Naive thymus-derived CD4-positive, alpha-beta T cell (primary cell): ENCODE measurements at regions not wholly inside any gene's neighbourhood (a gene's known extent, or its start where the extent isn't known, plus 50 kb on each side); places are given as distances from the start of the nearest gene placed in this dataset.

Experiments
- ATAC-seq: fragments of 150-1000 bp; cut with Tn5 transposase; 2 replicates; pipeline ENCODE4 v1.10.0; 2021; ENCODE audit warnings: mild to moderate bottlenecking, moderate library complexity
- CTCF ChIA-PET: fragments of 350-600 bp; sonication (Branson Sonifier 250); formaldehyde crosslinking; loops from one replicate; lab custom pipeline; 2021; ENCODE audit warnings: antibody characterized with exemption; lab: Charles Lee
- POLR2A ChIA-PET: fragments of 350-600 bp; sonication (Branson Sonifier 250); formaldehyde crosslinking; loops from one replicate; lab custom pipeline; 2021; ENCODE audit warnings: antibody characterized with exemption, inconsistent platforms; lab: Charles Lee
- DNase-seq, 9 donors: peaks; one replicate each; pipeline versions ENCODE4 v3.0.0 to v3.0.0-alpha.2; 2020 to 2022; ENCODE audit warnings: mixed read lengths in 1 of 9
- H3K27ac ChIP-seq: one replicate; pipeline ENCODE4 v1.7.0; 2013; ENCODE audit warnings: mild to moderate bottlenecking, low read depth, low read length, moderate library complexity
- H3K27me3 ChIP-seq, 2 donors: one replicate each; pipeline ENCODE4 v1.7.0; 2013; ENCODE audit warnings: low read length in 2 of 2, mild to moderate bottlenecking in 2 of 2, moderate library complexity in 2 of 2; ENCODE audit not compliant: control insufficient read depth in 2 of 2, insufficient read depth in 2 of 2
- H3K36me3 ChIP-seq, 3 experiments: 1 replicate in 2 of 3; 2 replicates in 1 of 3; pipeline ENCODE4 v1.7.0; 2013; ENCODE audit warnings: low read length in 3 of 3, mild to moderate bottlenecking in 3 of 3, moderate library complexity in 1 of 3; ENCODE audit not compliant: insufficient read depth in 3 of 3, control insufficient read depth in 2 of 3
- H3K4me1 ChIP-seq, 2 donors: one replicate each; pipeline ENCODE4 v1.7.0; 2013; ENCODE audit warnings: low read length in 2 of 2, mild to moderate bottlenecking in 2 of 2, moderate library complexity in 1 of 2; ENCODE audit not compliant: control insufficient read depth in 2 of 2, insufficient read depth in 2 of 2
- H3K4me3 ChIP-seq: 2 replicates; pipeline ENCODE4 v1.7.0; 2013; ENCODE audit warnings: mild to moderate bottlenecking, low read length
- H3K9me3 ChIP-seq, 3 experiments: 1 replicate in 2 of 3; 2 replicates in 1 of 3; pipeline ENCODE4 v1.7.0; 2013; ENCODE audit warnings: low read length in 3 of 3; ENCODE audit not compliant: control insufficient read depth in 2 of 3
- H3K27ac Mint-ChIP-seq, 9 donors: one replicate each; pipeline ENCODE4 v1.8.0; 2020 to 2022; ENCODE audit warnings: mixed read lengths in 9 of 9, mild to moderate bottlenecking in 8 of 9, moderate library complexity in 5 of 9, inconsistent platforms in 2 of 9
- H3K27me3 Mint-ChIP-seq, 5 donors: one replicate each; pipeline ENCODE4 v1.8.0; 2021 to 2022; ENCODE audit warnings: mixed read lengths in 5 of 5, mild to moderate bottlenecking in 1 of 5
- H3K36me3 Mint-ChIP-seq, 5 donors: one replicate each; pipeline ENCODE4 v1.8.0; 2020 to 2022; ENCODE audit warnings: mixed read lengths in 5 of 5, mild to moderate bottlenecking in 3 of 5, inconsistent platforms in 1 of 5
- H3K4me1 Mint-ChIP-seq, 7 donors: one replicate each; pipeline ENCODE4 v1.8.0; 2020 to 2022; ENCODE audit warnings: mixed read lengths in 7 of 7, mild to moderate bottlenecking in 3 of 7, inconsistent platforms in 1 of 7
- H3K4me3 Mint-ChIP-seq, 10 donors: one replicate each; pipeline ENCODE4 v1.8.0; 2020 to 2022; ENCODE audit warnings: mild to moderate bottlenecking in 10 of 10, mixed read lengths in 10 of 10, moderate library complexity in 6 of 10, inconsistent platforms in 2 of 10
- H3K9me3 Mint-ChIP-seq, 11 donors: one replicate each; pipeline ENCODE4 v1.8.0; 2020 to 2022; ENCODE audit warnings: mixed read lengths in 11 of 11, mild to moderate bottlenecking in 4 of 11, inconsistent platforms in 1 of 11, moderate library complexity in 1 of 11
- intact Hi-C, 2 donors: fragments of 100-400 bp; cut with micrococcal nuclease; formaldehyde crosslinking; loops; one replicate each; pipeline ENCODE4 v1.15.1; 2023

DNA sequence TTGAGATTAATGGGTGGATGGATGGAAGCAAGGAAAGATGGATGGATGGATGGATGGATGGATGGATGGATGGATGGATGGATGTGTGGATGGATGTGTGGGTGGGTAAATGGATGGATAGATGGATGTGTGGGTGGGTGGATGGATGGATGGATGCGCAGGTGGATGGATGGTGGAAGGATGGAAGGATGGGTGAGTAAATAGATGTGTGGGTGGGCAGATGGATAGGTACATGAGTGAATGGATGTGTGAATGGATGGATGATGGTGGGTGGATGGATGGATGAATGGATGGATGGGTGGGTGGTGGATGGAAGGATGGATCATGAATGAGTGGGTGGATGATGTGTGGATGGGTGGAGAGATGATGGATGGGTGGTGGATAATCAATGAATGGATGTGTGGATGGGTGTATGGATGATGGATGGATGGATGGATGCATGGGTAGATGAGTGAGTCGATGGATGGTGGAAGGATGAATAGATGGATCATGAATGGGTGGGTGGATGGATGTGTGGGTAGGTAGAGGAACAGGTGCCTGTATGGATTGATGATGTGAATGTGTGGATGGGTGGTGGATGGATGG is 375.2 kb downstream of the BRD1 start:
- Histone ChIP-seq H3K4me1 (no peaks in the 10 kb centered on the region), H3K36me3 (no peaks in the 10 kb centered on the region), H3K9me3 (no peaks in the 10 kb centered on the region), H3K27ac (no peak overlapping the region), H3K27me3 (peaks cover 0 to 11% of the 10 kb centered on the region in 2 donors), H3K4me3 (no peak overlapping the region)
- ATAC-seq = no peak
- ChIA-PET POLR2A (interaction anchor here (0.6 kb wide), 1 partner anchor 380 kb away, joined by 3 read pairs; no protein-coding TSS in a partner anchor), CTCF (no interaction called here)
- H3K36me3 Mint-ChIP-seq = no peaks in the 10 kb centered on the region
- DNase-seq = no peak
- H3K4me1 Mint-ChIP-seq = peaks cover 0 to 6% (median 0%) of the 10 kb centered on the region in 7 donors
- H3K27ac Mint-ChIP-seq = no peak overlapping the region
- peaks cover 18 to 42% (median 25%) of the 10 kb centered on the region in 5 donors for H3K27me3 Mint-ChIP-seq
- H3K9me3 Mint-ChIP-seq = no peaks in the 10 kb centered on the region
- no peak overlapping the region for H3K4me3 Mint-ChIP-seq
- intact Hi-C loops = no loop called here

DNA sequence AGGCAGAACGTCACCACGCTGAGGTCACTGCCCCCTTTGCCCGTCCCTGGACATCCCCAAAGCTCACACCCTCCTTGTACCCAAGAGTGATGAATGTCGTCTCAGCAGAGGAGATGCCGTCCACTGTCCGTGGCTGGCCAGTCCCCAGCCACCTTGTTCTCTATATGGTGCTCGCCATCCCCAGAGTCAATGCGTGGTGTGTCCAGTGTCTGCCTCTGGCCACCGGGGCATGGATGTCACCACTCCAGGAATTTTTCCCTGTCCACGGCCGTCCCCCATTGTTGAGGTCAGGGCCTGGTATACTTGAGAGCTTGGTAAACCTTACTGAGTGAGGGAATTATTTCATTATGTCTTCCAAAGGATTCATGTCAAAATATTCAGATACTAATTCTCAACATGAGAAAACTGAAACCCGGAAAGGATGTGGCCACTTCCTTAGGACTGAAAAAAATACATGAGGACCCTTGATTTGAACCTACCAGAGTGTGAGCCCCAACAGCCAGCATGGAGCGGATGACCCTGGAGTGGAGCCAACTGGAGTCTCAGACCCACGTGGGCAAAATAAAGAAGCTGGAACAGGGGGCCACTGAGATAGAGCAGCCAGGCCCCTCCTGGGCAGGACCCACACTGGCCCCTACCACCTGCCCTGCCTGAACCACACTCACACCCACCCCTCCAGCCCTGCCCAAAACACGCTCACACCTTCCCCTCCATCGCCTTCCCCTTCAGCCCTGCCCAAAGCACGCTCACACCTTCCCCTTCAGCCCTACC is 376.4 kb downstream of the BRD1 start:
- no peak overlapping the region for H3K27ac Mint-ChIP-seq
- peaks cover 18 to 37% (median 28%) of the 10 kb centered on the region in 5 donors for H3K27me3 Mint-ChIP-seq
- no peaks in the 10 kb centered on the region for H3K36me3 Mint-ChIP-seq
- peaks cover 0 to 6% (median 0%) of the 10 kb centered on the region in 7 donors for H3K4me1 Mint-ChIP-seq
- H3K36me3 ChIP-seq = no peaks in the 10 kb centered on the region
- DNase-seq (no peak), ATAC-seq (no peak)
- ChIA-PET CTCF (no interaction called here), POLR2A (no interaction called here)
- no peaks in the 10 kb centered on the region for H3K4me1 ChIP-seq
- H3K27me3 ChIP-seq = peaks cover 0 to 8% of the 10 kb centered on the region in 2 donors
- H3K9me3 ChIP-seq = no peaks in the 10 kb centered on the region
- H3K9me3 Mint-ChIP-seq = no peaks in the 10 kb centered on the region
- H3K27ac ChIP-seq = no peak overlapping the region
- no peak overlapping the region for H3K4me3 Mint-ChIP-seq
- intact Hi-C loops = no loop called here
- no peak overlapping the region for H3K4me3 ChIP-seq

DNA sequence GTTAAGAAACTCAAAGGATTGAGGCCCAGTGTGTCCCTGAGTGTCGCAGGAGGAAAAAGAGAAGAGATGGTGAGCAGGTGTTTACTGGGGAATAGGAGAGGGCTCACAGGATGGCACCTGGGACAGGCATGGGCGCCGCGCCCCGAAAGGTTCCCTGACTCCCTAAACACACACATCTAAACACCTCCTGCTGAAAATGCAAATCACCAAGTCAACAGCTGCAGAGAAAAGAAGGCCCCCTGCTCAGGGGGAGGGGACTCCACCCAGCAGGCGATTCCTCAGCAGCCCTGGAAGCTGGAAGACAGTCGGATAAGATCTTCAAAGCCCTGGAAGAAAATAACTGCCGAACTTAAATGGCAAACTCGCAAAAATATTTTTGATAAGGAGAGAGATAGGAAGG is 377.2 kb downstream of the BRD1 start:
- no peak overlapping the region for H3K27ac Mint-ChIP-seq
- H3K9me3 ChIP-seq = no peaks in the 10 kb centered on the region
- peaks cover 0 to 2% (median 0%) of the 10 kb centered on the region in 5 donors for H3K36me3 Mint-ChIP-seq
- H3K27me3 Mint-ChIP-seq = peaks cover 18 to 41% (median 31%) of the 10 kb centered on the region in 5 donors
- ATAC-seq = no peak
- H3K4me3 ChIP-seq = no peak overlapping the region
- H3K36me3 ChIP-seq = no peaks in the 10 kb centered on the region
- no peak overlapping the region for H3K27ac ChIP-seq
- no peak for DNase-seq
- intact Hi-C loops = no loop called here
- H3K9me3 Mint-ChIP-seq = no peaks in the 10 kb centered on the region
- peaks cover 0 to 8% of the 10 kb centered on the region in 2 donors for H3K27me3 ChIP-seq
- ChIA-PET POLR2A (no interaction called here), CTCF (no interaction called here)
- no peaks in the 10 kb centered on the region for H3K4me1 ChIP-seq
- H3K4me3 Mint-ChIP-seq = no peak overlapping the region
- peaks cover 0 to 6% (median 0%) of the 10 kb centered on the region in 7 donors for H3K4me1 Mint-ChIP-seq

DNA sequence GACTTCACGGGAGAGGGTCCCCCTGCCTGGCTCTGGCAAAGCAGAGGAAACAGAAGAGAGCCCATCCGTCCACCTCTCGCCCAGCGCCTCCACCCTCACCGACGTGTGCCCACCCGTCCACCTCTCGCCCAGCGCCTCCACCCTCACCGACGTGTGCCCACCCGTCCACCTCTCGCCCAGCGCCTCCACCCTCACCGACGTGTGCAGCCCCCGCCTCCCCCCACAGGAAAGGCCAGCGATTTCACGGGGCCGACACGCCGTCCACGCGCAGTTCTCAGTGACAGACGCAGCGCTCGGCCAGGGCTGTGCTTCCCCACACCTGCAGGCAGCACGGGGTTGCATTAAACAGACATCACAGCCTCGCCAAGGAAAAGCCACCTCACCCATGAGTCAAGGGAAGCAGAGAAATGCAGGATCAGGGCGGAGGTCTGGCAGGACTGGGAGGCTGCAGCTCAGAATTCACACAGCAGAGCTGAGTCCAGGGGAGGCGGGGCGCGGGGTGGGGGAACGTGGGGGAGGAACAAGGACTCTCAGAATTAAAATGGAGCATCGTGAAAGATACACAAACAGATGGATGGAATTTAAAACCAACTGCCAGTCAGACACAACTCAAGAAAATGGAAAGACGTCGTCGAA is 377.7 kb downstream of the BRD1 start:
- intact Hi-C loops = no loop called here
- no peaks in the 10 kb centered on the region for H3K36me3 ChIP-seq
- peaks cover 0 to 4% (median 0%) of the 10 kb centered on the region in 5 donors for H3K36me3 Mint-ChIP-seq
- CTCF ChIA-PET = no interaction called here
- ATAC-seq (no peak), DNase-seq (no peak)
- no peak overlapping the region for H3K27ac Mint-ChIP-seq
- peaks cover 18 to 40% (median 34%) of the 10 kb centered on the region in 5 donors for H3K27me3 Mint-ChIP-seq
- no peaks in the 10 kb centered on the region for H3K9me3 ChIP-seq
- H3K4me1 Mint-ChIP-seq = peaks cover 0 to 6% (median 0%) of the 10 kb centered on the region in 7 donors
- POLR2A ChIA-PET = no interaction called here
- peaks cover 0 to 8% of the 10 kb centered on the region in 2 donors for H3K27me3 ChIP-seq
- no peaks in the 10 kb centered on the region for H3K9me3 Mint-ChIP-seq
- no peaks in the 10 kb centered on the region for H3K4me1 ChIP-seq
- H3K4me3 Mint-ChIP-seq = no peak overlapping the region
- H3K4me3 ChIP-seq = no peak overlapping the region
- H3K27ac ChIP-seq = no peak overlapping the region

DNA sequence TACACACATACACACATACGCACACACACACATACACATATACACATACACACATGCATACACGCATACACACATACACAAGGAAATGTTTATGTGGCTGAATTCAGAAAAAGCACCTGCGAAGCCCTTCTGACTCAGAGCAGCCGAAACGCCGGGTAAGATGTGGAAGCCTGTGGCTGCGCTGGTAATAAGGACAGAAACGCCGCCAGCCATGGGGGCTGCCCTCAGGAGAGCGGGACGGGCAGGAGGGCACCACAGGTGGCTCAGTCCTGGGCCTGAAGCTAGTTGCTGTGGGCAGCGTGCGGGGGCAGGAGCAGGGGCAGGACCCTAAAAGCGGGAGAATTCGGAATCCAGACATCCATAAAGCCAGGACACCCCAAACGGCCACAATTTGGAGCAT is 378.3 kb downstream of the BRD1 start:
- ATAC-seq (no peak), DNase-seq (no peak)
- H3K9me3 ChIP-seq = no peaks in the 10 kb centered on the region
- Mint-ChIP-seq H3K27me3 (peaks cover 18 to 41% (median 38%) of the 10 kb centered on the region in 5 donors), H3K4me3 (no peak overlapping the region), H3K9me3 (no peaks in the 10 kb centered on the region), H3K36me3 (peaks cover 0 to 7% (median 0%) of the 10 kb centered on the region in 5 donors), H3K4me1 (peaks cover 0 to 6% (median 0%) of the 10 kb centered on the region in 7 donors), H3K27ac (no peak overlapping the region)
- CTCF ChIA-PET = no interaction called here
- H3K36me3 ChIP-seq = no peaks in the 10 kb centered on the region
- H3K4me1 ChIP-seq = no peaks in the 10 kb centered on the region
- no peak overlapping the region for H3K4me3 ChIP-seq
- POLR2A ChIA-PET = no interaction called here
- no peak overlapping the region for H3K27ac ChIP-seq
- peaks cover 0 to 8% of the 10 kb centered on the region in 2 donors for H3K27me3 ChIP-seq
- intact Hi-C loops = no loop called here

DNA sequence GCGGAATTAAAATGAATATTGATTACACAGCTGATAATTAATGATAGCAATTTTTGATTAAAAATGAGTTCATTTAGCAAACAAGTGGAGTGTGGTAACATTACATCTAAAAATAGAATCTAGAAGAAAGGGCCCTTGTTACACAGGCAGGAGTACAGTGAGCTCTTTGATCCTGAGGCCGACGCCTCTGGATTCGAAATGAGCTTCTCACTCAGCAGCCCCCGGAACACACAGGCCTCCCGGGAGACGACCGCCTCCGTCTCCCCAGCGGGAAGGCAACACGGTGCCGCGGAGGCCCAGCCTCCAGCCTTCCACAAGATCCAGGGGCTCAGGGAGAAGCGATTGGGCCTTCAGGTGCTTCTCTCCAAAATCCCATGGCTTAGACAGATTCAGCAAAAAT is 379.1 kb downstream of the BRD1 start:
- no peaks in the 10 kb centered on the region for H3K9me3 ChIP-seq
- Mint-ChIP-seq H3K4me1 (peaks cover 0 to 6% (median 0%) of the 10 kb centered on the region in 7 donors), H3K27ac (no peak overlapping the region), H3K36me3 (peaks cover 0 to 8% (median 0%) of the 10 kb centered on the region in 5 donors), H3K27me3 (peaks cover 18 to 41% (median 39%) of the 10 kb centered on the region in 5 donors), H3K4me3 (no peak overlapping the region), H3K9me3 (no peaks in the 10 kb centered on the region)
- no peak overlapping the region for H3K4me3 ChIP-seq
- H3K36me3 ChIP-seq = no peaks in the 10 kb centered on the region
- H3K4me1 ChIP-seq = no peaks in the 10 kb centered on the region
- ATAC-seq = no peak
- POLR2A ChIA-PET = interaction anchor here (0.5 kb wide), 1 partner anchor 303 kb away, joined by 3 read pairs; no protein-coding TSS in a partner anchor
- DNase-seq = no peak
- H3K27me3 ChIP-seq = peaks cover 0 to 8% of the 10 kb centered on the region in 2 donors
- H3K27ac ChIP-seq = no peak overlapping the region
- intact Hi-C loops = no loop called here
- CTCF ChIA-PET = no interaction called here
